ENCODE measurements at regions not wholly inside any gene's neighbourhood (a gene's known extent, or its start where the extent isn't known, plus 50 kb on each side); places are given as distances from the start of the nearest gene placed in this dataset.
"Not testable (repeated sequence)": the region's sequence is repeated elsewhere in the genome, so short reads cannot be mapped to it uniquely, and the experiment has no call there.

DNA sequence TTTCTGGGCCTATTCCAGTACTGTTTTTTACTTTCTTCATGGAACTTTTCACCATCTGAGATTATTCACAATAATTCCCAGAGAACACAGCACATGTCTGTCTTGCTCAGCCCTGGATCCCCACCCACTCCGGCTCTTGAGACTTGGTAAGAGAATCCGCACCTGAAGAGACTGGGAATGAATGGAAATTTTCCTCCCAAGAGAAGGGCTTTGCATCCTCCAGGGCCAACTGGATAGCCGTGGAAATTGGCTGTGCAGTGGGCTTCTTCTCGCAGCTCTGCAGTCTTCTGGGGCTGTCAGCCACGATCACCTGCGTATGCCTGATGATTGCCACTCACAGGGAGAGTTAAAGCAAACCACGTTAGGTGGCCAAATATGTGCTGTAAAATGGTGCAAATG lies 159.1 kb downstream of the THBS2 start:
- DNase-seq (ENCODE audit: low read depth, low spot score) = no peak
- H3K9me3 Mint-ChIP-seq = peaks cover 23% of the 10 kb centered on the region
- no peaks in the 10 kb centered on the region for H3K27me3 Mint-ChIP-seq (ENCODE audit: low read depth)
- H3K36me3 Mint-ChIP-seq (ENCODE audit: low read depth) = peaks cover 23% of the 10 kb centered on the region
- H3K27ac Mint-ChIP-seq (ENCODE audit: unreplicated experiment) = no peak overlapping the region
- H3K4me1 Mint-ChIP-seq = peaks cover 22% of the 10 kb centered on the region
- H3K4me3 Mint-ChIP-seq = no peak overlapping the region
- TF ChIP-seq, protein P1, sequence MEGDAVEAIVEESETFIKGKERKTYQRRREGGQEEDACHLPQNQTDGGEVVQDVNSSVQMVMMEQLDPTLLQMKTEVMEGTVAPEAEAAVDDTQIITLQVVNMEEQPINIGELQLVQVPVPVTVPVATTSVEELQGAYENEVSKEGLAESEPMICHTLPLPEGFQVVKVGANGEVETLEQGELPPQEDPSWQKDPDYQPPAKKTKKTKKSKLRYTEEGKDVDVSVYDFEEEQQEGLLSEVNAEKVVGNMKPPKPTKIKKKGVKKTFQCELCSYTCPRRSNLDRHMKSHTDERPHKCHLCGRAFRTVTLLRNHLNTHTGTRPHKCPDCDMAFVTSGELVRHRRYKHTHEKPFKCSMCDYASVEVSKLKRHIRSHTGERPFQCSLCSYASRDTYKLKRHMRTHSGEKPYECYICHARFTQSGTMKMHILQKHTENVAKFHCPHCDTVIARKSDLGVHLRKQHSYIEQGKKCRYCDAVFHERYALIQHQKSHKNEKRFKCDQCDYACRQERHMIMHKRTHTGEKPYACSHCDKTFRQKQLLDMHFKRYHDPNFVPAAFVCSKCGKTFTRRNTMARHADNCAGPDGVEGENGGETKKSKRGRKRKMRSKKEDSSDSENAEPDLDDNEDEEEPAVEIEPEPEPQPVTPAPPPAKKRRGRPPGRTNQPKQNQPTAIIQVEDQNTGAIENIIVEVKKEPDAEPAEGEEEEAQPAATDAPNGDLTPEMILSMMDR (conservative IDR thresholded peaks at IDR 0.05) = no peak

DNA sequence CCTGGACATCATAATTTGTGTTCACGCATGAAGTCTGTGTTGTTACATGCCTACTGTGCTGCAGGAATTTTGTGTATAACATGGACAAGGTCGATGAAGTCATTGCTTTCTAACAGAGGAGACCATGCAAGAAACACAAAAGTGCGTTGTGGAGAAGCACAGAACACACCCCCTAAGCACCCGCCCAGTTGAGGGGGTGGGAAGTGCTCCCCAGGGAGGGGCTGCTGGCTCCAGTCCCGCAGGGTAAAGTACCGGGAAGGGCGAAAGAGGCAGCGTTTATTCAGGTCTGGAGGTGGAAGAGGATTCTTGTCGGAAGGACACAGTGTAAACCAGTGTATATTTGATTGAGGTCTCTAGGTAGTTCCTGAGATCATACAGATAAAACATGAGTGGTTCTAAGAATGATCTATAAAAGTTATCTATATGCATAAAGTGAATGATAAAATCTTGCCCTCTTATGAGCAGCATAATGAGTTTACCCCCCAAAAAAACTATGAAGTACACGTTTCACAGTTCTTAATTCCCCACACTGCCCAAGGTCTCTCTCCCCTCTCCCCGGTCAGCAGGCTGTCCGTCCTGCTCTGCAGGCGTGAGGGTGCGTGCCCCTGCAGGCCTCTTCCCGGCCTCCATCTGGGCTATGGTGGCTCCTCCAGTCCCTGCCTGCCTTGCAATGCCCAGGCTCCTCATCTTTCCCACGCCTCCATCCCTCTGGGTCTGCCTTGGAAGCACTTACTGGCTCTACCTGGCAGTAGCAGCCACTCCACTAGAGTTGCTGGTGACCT lies 159.7 kb downstream of the THBS2 start:
- TF ChIP-seq, protein P1 (conservative IDR thresholded peaks at IDR 0.05) = no peak
- Mint-ChIP-seq H3K9me3 (peaks cover 25% of the 10 kb centered on the region), H3K4me3 (no peak overlapping the region), H3K36me3 (ENCODE audit: low read depth) (peaks cover 21% of the 10 kb centered on the region), H3K27me3 (ENCODE audit: low read depth) (no peaks in the 10 kb centered on the region), H3K27ac (ENCODE audit: unreplicated experiment) (no peak overlapping the region), H3K4me1 (peaks cover 17% of the 10 kb centered on the region)
- no peak for DNase-seq (ENCODE audit: low read depth, low spot score)

DNA sequence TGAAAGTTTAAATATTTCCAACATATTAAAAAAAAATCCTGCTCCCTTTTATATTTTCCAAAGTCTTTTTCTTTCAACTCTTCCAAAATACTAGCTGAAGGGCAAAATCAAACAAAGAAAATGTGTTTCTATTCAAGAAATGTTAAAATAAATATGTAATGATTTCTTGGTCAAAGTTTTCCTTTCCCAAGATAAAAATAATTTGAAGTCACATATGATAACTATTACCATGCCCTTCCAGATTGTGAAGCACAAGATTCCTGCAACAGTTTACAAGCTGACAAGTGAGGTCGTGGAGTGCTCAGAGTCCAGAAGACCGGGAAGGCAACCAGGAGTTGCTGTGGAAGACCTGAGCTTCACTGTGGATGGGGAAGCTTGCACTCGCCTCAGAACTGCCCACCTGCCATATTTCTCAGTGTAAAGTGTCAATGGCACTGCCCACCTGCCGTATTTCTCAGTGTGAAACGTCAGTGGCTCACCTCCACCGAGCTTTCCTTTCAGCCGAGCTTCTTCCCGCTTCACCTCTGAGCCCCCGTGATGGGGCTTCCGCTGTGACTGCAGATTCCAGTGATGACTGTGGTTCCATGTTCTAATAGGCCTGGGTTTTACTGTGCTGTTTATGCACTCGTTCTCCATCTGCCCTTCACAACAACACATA lies 160.5 kb downstream of the THBS2 start:
- H3K4me3 Mint-ChIP-seq = no peak overlapping the region
- TF ChIP-seq, protein P1 (conservative IDR thresholded peaks at IDR 0.05) = no peak
- H3K36me3 Mint-ChIP-seq (ENCODE audit: low read depth) = peaks cover 21% of the 10 kb centered on the region
- H3K4me1 Mint-ChIP-seq = peaks cover 17% of the 10 kb centered on the region
- DNase-seq (ENCODE audit: low read depth, low spot score) = no peak
- H3K27me3 Mint-ChIP-seq (ENCODE audit: low read depth) = no peaks in the 10 kb centered on the region
- peaks cover 27% of the 10 kb centered on the region for H3K9me3 Mint-ChIP-seq
- H3K27ac Mint-ChIP-seq (ENCODE audit: unreplicated experiment) = no peak overlapping the region

DNA sequence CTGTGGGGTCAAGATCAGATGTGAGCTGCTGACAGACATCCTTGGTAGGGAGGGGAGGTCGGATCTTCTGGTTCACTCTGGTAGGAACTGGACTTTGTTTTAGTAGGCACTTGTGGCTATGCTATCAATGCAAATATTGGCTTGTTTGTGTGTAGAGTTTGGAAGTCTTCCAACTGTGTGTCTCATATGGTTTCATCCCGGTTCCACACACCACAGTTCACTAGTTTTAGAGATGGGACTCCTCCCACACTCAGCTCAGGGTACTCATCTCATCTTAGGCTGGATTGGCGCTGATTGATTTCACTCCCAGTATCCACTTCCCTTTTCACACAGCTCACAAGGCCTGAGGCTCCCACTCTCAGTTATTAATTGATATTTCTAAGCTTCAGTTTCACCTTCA lies 161.3 kb downstream of the THBS2 start:
- Mint-ChIP-seq H3K4me3 (no peak overlapping the region), H3K27me3 (ENCODE audit: low read depth) (no peaks in the 10 kb centered on the region), H3K27ac (ENCODE audit: unreplicated experiment) (no peak overlapping the region), H3K36me3 (ENCODE audit: low read depth) (peaks cover 21% of the 10 kb centered on the region), H3K4me1 (peaks cover 11% of the 10 kb centered on the region), H3K9me3 (peaks cover 24% of the 10 kb centered on the region)
- TF ChIP-seq, protein P1 (conservative IDR thresholded peaks at IDR 0.05) = no peak
- DNase-seq (ENCODE audit: low read depth, low spot score) = no peak

DNA sequence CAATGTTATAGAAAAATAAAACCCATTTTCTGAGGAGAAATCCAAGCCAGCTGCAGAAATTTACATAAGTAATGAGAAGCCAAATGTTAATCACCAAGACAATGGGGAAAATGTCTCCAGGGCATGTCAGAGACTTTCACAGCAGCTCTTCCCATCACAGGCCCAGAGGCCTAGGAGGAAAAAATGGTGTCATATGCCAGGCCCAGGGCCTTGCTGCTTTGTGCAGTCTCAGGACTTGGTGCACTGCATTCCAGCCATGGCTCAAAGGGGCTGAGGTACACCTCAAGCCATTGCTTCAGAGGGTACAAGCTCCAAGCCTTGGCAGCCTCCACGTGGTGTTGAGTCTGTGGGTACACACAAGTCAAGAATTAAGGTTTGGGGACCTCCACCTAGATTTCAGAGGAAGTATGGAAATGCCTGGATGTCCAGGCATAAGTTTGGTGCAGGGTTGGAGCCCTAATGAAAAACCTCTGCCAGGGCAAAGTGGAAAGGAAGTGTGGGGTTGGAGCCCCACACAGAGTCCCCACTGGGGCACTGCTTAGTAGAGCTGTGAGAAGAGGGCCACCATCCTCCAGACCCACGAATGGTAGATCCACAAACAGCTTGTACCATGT lies 163.0 kb downstream of the THBS2 start:
- not testable (repeated sequence) for H3K27me3 Mint-ChIP-seq (ENCODE audit: low read depth); DNase-seq (ENCODE audit: low read depth, low spot score); H3K4me1 Mint-ChIP-seq; H3K27ac Mint-ChIP-seq (ENCODE audit: unreplicated experiment); H3K4me3 Mint-ChIP-seq
- Mint-ChIP-seq H3K36me3 (ENCODE audit: low read depth) (peaks cover 21% of the 10 kb centered on the region), H3K9me3 (peaks cover 19% of the 10 kb centered on the region)

DNA sequence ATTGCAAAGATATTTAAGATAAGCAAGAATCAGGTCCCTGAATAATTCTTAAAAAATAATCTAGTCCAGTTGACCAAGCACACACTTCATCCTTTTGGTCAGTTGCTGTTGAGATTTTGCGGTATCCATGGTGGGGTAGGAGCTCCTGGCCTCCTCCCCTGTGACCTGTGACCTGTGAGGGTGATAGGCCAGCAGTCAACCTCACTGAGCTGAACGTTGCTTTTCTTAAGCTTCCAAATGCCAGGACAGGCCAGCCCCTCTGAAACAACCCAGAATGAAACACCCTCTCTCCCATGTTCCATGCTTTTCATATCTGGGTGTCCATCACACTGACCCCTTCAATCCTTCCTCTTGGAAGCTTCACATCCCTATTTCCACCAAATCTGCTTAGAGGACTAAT lies 164.9 kb downstream of the THBS2 start:
- peaks cover 24% of the 10 kb centered on the region for H3K9me3 Mint-ChIP-seq
- peaks cover 20% of the 10 kb centered on the region for H3K36me3 Mint-ChIP-seq (ENCODE audit: low read depth)
- H3K4me3 Mint-ChIP-seq = no peak overlapping the region
- no peaks in the 10 kb centered on the region for H3K27me3 Mint-ChIP-seq (ENCODE audit: low read depth)
- DNase-seq (ENCODE audit: low read depth, low spot score) = no peak
- H3K4me1 Mint-ChIP-seq = no peaks in the 10 kb centered on the region
- H3K27ac Mint-ChIP-seq (ENCODE audit: unreplicated experiment) = no peak overlapping the region
- TF ChIP-seq, protein P1 (conservative IDR thresholded peaks at IDR 0.05) = no peak

Data from neural crest cell (in vitro differentiated cells).